SK-N-SH treated with all-trans-retinoic acid at 6 μM for 48 hours (cell line): ENCODE measurements at regions not wholly inside any gene's neighbourhood (a gene's known extent, or its start where the extent isn't known, plus 50 kb on each side); places are given as distances from the start of the nearest gene placed in this dataset.

ENCODE experiments used
- ATAC-seq: fragments of 200-7000 bp; cut with Tn5 transposase; 3 replicates; pipeline ENCODE4 v1.9.1; 2020; ENCODE audit warnings: mild to moderate bottlenecking, moderate library complexity
- ARNTL ChIP-seq: fragments of 450-650 bp; formaldehyde crosslinking; IDR thresholded peaks from 2 replicates; pipeline ENCODE4 v1.5.0; 2020; ENCODE audit warnings: low read depth, mild to moderate bottlenecking, moderate library complexity, borderline replicate concordance
- BACH2 ChIP-seq: fragments of 250-450 bp; sonication (Bioruptor Pico); IDR thresholded peaks from 2 replicates; pipeline ENCODE4 v1.9.0; 2021; ENCODE audit warnings: mild to moderate bottlenecking, borderline replicate concordance
- CSDC2 ChIP-seq: fragments of 250-450 bp; sonication (Bioruptor Pico); IDR thresholded peaks from 2 replicates; pipeline ENCODE4 v1.5.0; 2020; ENCODE audit warnings: mild to moderate bottlenecking, moderate library complexity
- ESRRG ChIP-seq: fragments of 250-450 bp; sonication (Bioruptor Pico); IDR thresholded peaks from 2 replicates; pipeline ENCODE4 v1.6.1; 2021; ENCODE audit warnings: mild to moderate bottlenecking
- GLIS3 ChIP-seq: fragments of 250-450 bp; sonication (Bioruptor Pico); IDR thresholded peaks from 2 replicates; pipeline ENCODE4 v1.5.0; 2020; ENCODE audit warnings: mild to moderate bottlenecking, moderate library complexity
- ISL1 ChIP-seq: fragments of 250-450 bp; sonication (Bioruptor Pico); IDR thresholded peaks from 2 replicates; pipeline ENCODE4 v2.1.2; 2022; ENCODE audit warnings: mild to moderate bottlenecking, moderate library complexity
- OSR1 ChIP-seq: fragments of 250-450 bp; sonication (Bioruptor Pico); IDR thresholded peaks from 2 replicates; pipeline ENCODE4 v1.8.0; 2022; ENCODE audit warnings: moderate library complexity, mild to moderate bottlenecking, inconsistent platforms
- RARB ChIP-seq: fragments of 250-450 bp; sonication (Bioruptor Pico); IDR thresholded peaks from 2 replicates; pipeline ENCODE4 v1.8.0; 2021; ENCODE audit warnings: mild to moderate bottlenecking, moderate library complexity
- SNAI2 ChIP-seq: fragments of 250-450 bp; sonication (Bioruptor Pico); IDR thresholded peaks from 2 replicates; pipeline ENCODE4 v1.5.0; 2020; ENCODE audit warnings: mild to moderate bottlenecking, moderate library complexity
- ZFP3 ChIP-seq: fragments of 250-450 bp; sonication (Bioruptor Pico); IDR thresholded peaks from 2 replicates; pipeline ENCODE4 v1.5.0; 2020; ENCODE audit warnings: mild to moderate bottlenecking, moderate library complexity
- ZFP30 ChIP-seq: fragments of 450-650 bp; formaldehyde crosslinking; IDR thresholded peaks from 2 replicates; pipeline ENCODE4 v1.5.0; 2022; ENCODE audit warnings: mild to moderate bottlenecking, moderate library complexity
- ZNF565 ChIP-seq: fragments of 450-650 bp; formaldehyde crosslinking; conservative IDR thresholded peaks from 2 replicates; pipeline ENCODE4 v1.5.0; 2020; ENCODE audit warnings: low read depth, mild to moderate bottlenecking, moderate library complexity
- ZNF70 ChIP-seq: fragments of 450-650 bp; formaldehyde crosslinking; IDR thresholded peaks from 2 replicates; pipeline ENCODE4 v1.5.0; 2020; ENCODE audit warnings: mild to moderate bottlenecking, moderate library complexity
- ZNF8 ChIP-seq: fragments of 450-650 bp; formaldehyde crosslinking; IDR thresholded peaks from 2 replicates; pipeline ENCODE4 v1.5.0; 2020; ENCODE audit warnings: mild to moderate bottlenecking, moderate library complexity
- TF ChIP-seq, protein P1 (sequence below): fragments of 250-450 bp; sonication (Bioruptor Pico); IDR thresholded peaks from 2 replicates; pipeline ENCODE4 v1.5.1; 2021; ENCODE audit warnings: mild to moderate bottlenecking, moderate library complexity
- TF ChIP-seq, protein P2 (sequence below): fragments of 250-450 bp; sonication (Bioruptor Pico); IDR thresholded peaks from 2 replicates; pipeline ENCODE4 v1.5.1; 2020; ENCODE audit warnings: low read depth, mild to moderate bottlenecking, moderate library complexity
- TF ChIP-seq, protein P3 (sequence below): fragments of 250-450 bp; sonication (Bioruptor Pico); IDR thresholded peaks from 2 replicates; pipeline ENCODE4 v1.5.0; 2020; ENCODE audit warnings: mild to moderate bottlenecking, moderate library complexity
- TF ChIP-seq, protein P4 (sequence below): fragments of 250-450 bp; sonication (Bioruptor Pico); IDR thresholded peaks from 2 replicates; pipeline ENCODE4 v1.8.0; 2020; ENCODE audit warnings: mild to moderate bottlenecking, moderate library complexity, borderline replicate concordance

DNA sequence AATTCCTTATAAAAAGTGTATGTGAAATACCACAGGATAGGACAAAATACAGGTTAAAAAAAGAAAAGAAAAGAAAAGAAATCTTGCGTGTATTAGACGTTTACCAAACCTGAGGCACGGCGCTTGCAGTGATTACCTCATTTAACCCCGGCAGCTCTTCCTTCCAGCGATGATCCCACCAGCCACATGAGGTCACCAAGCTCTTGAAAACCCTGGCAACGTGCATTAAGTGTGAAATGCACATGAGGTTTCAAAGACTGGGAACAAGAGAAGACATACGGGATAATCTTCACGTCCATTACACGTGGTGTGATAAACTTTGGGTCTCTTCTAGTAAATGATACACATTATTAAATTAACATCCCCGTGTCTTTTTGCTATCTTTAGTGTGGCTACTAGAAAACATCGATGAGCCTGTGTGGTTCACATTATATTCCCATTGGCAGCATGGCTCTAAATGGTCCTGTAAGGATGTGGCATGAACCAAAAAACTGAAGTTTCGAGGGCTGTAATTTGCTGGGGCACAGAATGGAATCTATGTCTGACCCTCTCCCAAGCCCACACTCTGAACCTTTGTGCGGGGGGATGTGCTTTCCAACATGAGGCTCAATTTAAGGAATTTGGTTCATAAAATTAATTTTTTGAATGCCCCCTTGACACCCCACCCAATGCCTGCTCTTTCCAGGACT lies 59.2 kb upstream of the THBS2 start:
- no peak for ATAC-seq
- TF ChIP-seq, protein P1, sequence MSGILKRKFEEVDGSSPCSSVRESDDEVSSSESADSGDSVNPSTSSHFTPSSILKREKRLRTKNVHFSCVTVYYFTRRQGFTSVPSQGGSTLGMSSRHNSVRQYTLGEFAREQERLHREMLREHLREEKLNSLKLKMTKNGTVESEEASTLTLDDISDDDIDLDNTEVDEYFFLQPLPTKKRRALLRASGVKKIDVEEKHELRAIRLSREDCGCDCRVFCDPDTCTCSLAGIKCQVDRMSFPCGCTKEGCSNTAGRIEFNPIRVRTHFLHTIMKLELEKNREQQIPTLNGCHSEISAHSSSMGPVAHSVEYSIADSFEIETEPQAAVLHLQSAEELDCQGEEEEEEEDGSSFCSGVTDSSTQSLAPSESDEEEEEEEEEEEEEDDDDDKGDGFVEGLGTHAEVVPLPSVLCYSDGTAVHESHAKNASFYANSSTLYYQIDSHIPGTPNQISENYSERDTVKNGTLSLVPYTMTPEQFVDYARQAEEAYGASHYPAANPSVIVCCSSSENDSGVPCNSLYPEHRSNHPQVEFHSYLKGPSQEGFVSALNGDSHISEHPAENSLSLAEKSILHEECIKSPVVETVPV (CRISPR knock-in tag), result no peak
- TF ChIP-seq ZNF70 (CRISPR knock-in tag) (no peak), ARNTL (CRISPR knock-in tag) (no peak), CSDC2 (no peak), ESRRG (no peak), ZFP30 (CRISPR knock-in tag) (no peak), OSR1 (CRISPR knock-in tag) (no peak), ZFP3 (CRISPR knock-in tag) (no peak), BACH2 (no peak), RARB (no peak), ZNF8 (CRISPR knock-in tag) (no peak), GLIS3 (CRISPR knock-in tag) (no peak)
- TF ChIP-seq, protein P2, sequence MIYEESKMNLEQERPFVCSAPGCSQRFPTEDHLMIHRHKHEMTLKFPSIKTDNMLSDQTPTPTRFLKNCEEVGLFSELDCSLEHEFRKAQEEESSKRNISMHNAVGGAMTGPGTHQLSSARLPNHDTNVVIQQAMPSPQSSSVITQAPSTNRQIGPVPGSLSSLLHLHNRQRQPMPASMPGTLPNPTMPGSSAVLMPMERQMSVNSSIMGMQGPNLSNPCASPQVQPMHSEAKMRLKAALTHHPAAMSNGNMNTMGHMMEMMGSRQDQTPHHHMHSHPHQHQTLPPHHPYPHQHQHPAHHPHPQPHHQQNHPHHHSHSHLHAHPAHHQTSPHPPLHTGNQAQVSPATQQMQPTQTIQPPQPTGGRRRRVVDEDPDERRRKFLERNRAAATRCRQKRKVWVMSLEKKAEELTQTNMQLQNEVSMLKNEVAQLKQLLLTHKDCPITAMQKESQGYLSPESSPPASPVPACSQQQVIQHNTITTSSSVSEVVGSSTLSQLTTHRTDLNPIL (CRISPR knock-in tag), result no peak
- TF ChIP-seq, protein P3, sequence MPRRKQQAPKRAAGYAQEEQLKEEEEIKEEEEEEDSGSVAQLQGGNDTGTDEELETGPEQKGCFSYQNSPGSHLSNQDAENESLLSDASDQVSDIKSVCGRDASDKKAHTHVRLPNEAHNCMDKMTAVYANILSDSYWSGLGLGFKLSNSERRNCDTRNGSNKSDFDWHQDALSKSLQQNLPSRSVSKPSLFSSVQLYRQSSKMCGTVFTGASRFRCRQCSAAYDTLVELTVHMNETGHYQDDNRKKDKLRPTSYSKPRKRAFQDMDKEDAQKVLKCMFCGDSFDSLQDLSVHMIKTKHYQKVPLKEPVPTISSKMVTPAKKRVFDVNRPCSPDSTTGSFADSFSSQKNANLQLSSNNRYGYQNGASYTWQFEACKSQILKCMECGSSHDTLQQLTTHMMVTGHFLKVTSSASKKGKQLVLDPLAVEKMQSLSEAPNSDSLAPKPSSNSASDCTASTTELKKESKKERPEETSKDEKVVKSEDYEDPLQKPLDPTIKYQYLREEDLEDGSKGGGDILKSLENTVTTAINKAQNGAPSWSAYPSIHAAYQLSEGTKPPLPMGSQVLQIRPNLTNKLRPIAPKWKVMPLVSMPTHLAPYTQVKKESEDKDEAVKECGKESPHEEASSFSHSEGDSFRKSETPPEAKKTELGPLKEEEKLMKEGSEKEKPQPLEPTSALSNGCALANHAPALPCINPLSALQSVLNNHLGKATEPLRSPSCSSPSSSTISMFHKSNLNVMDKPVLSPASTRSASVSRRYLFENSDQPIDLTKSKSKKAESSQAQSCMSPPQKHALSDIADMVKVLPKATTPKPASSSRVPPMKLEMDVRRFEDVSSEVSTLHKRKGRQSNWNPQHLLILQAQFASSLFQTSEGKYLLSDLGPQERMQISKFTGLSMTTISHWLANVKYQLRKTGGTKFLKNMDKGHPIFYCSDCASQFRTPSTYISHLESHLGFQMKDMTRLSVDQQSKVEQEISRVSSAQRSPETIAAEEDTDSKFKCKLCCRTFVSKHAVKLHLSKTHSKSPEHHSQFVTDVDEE (CRISPR knock-in tag), result no peak
- TF ChIP-seq, protein P4, sequence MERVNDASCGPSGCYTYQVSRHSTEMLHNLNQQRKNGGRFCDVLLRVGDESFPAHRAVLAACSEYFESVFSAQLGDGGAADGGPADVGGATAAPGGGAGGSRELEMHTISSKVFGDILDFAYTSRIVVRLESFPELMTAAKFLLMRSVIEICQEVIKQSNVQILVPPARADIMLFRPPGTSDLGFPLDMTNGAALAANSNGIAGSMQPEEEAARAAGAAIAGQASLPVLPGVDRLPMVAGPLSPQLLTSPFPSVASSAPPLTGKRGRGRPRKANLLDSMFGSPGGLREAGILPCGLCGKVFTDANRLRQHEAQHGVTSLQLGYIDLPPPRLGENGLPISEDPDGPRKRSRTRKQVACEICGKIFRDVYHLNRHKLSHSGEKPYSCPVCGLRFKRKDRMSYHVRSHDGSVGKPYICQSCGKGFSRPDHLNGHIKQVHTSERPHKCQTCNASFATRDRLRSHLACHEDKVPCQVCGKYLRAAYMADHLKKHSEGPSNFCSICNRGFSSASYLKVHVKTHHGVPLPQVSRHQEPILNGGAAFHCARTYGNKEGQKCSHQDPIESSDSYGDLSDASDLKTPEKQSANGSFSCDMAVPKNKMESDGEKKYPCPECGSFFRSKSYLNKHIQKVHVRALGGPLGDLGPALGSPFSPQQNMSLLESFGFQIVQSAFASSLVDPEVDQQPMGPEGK (CRISPR knock-in tag), result no peak

DNA sequence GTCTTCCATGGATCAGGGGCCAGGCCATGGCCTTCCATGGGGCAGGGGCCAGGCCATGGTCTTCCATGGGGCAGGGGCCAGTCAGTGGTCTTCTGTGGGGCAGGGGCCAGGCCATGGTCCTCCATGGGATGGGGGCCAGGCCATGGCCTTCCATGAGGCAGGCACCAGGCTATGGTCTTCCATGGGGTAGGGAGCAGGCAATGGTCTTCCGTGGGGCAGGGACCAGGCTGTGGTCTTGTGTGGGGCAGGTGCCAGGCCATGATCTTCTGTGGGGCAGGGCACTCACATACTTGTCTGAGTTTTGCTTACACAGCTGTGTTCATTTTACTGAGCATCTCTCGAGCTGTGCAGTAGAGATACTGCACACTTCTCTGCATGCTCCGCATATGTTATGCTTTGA lies 57.3 kb upstream of the THBS2 start:
- TF ChIP-seq ZNF8 (CRISPR knock-in tag) (no peak), ISL1 (CRISPR knock-in tag) (no peak), ESRRG (no peak), SNAI2 (CRISPR knock-in tag) (no peak), ZNF565 (CRISPR knock-in tag) (no peak), CSDC2 (no peak), GLIS3 (CRISPR knock-in tag) (no peak), ZFP3 (CRISPR knock-in tag) (no peak), ARNTL (CRISPR knock-in tag) (no peak)
- TF ChIP-seq, protein P3 (CRISPR knock-in tag), result no peak
- TF ChIP-seq, protein P4 (CRISPR knock-in tag), result no peak
- TF ChIP-seq, protein P1 (CRISPR knock-in tag), result no peak
- ATAC-seq, result no peak
